ENCODE measurements at regions not wholly inside any gene's neighbourhood (a gene's known extent, or its start where the extent isn't known, plus 50 kb on each side); places are given as distances from the start of the nearest gene placed in this dataset.

GRCh38 chr4:30461218-30461617, 259.0 kb upstream of the PCDH7 start:
- TF ChIP-seq SETDB1 (IDR thresholded peaks at IDR 0.05; ENCODE audit: insufficient read length, low read length) (no peak), CTCF (tag by site-specific recombination; IDR thresholded peaks at IDR 0.05) (no peak), HOXC10 (CRISPR knock-in tag; IDR thresholded peaks at IDR 0.05) (no peak), ZFP37 (tag by site-specific recombination; IDR thresholded peaks at IDR 0.05) (no peak), PRDM10 (tag by site-specific recombination; IDR thresholded peaks at IDR 0.05) (no peak), ZNF548 (tag by site-specific recombination; IDR thresholded peaks at IDR 0.05) (no peak), ZNF24 (tag by site-specific recombination; IDR thresholded peaks at IDR 0.05) (no peak), PRDM4 (tag by site-specific recombination; IDR thresholded peaks at IDR 0.05) (no peak)
